ENCODE measurements at regions not wholly inside any gene's neighbourhood (a gene's known extent, or its start where the extent isn't known, plus 50 kb on each side); places are given as distances from the start of the nearest gene placed in this dataset.

GRCh38 chr3:106570426-106570825 lies 701.6 kb upstream of the CBLB start:
- no peak for DNase-seq

GRCh38 chr3:106573605-106574004 lies 704.8 kb upstream of the CBLB start:
- DNase-seq, result no peak

GRCh38 chr3:106575029-106575428 lies 706.2 kb upstream of the CBLB start:
- DNase-seq, result no peak

GRCh38 chr3:106577241-106577640 lies 708.4 kb upstream of the CBLB start:
- DNase-seq, result no peak

GRCh38 chr3:106578911-106579310 lies 710.1 kb upstream of the CBLB start:
- DNase-seq, result no peak

- no peak for DNase-seq
These were observed 713.3 kb upstream of the CBLB start for GRCh38 chr3:106582151-106582550.

- no peak for DNase-seq
These were observed 718.7 kb upstream of the CBLB start for GRCh38 chr3:106587551-106587950.

GRCh38 chr3:106588739-106589138 lies 719.9 kb upstream of the CBLB start:
- no peak for DNase-seq

- no peak for DNase-seq
These were observed 720.6 kb upstream of the CBLB start for GRCh38 chr3:106589311-106589942.

GRCh38 chr3:106590216-106590615 lies 721.4 kb upstream of the CBLB start:
- DNase-seq, result no peak

GRCh38 chr3:106593381-106593780 lies 724.6 kb upstream of the CBLB start:
- no peak for DNase-seq

GRCh38 chr3:106609666-106610301 lies 741.0 kb upstream of the CBLB start:
- peak; percentile 36 for DNase-seq

GRCh38 chr3:106610362-106610959 lies 741.6 kb upstream of the CBLB start:
- DNase-seq, result no peak

GRCh38 chr3:106611116-106611515 lies 742.3 kb upstream of the CBLB start:
- DNase-seq, result no peak

- DNase-seq, result no peak
These were observed 743.0 kb upstream of the CBLB start for GRCh38 chr3:106611841-106612240.

GRCh38 chr3:106616556-106616955 lies 747.7 kb upstream of the CBLB start:
- no peak for DNase-seq

GRCh38 chr3:106617276-106617675 lies 748.5 kb upstream of the CBLB start:
- DNase-seq, result no peak

GRCh38 chr3:106620646-106621045 lies 751.8 kb upstream of the CBLB start:
- no peak for DNase-seq

- DNase-seq, result no peak
These were observed 753.1 kb upstream of the CCDC54 start for GRCh38 chr3:106624154-106624553.

GRCh38 chr3:106628407-106628806 lies 748.8 kb upstream of the CCDC54 start:
- no peak for DNase-seq

- DNase-seq, result no peak
These were observed 747.9 kb upstream of the CCDC54 start for GRCh38 chr3:106629215-106629832.

- no peak for DNase-seq
These were observed 745.7 kb upstream of the CCDC54 start for GRCh38 chr3:106631373-106632108.

GRCh38 chr3:106635271-106635670 lies 742.0 kb upstream of the CCDC54 start:
- DNase-seq, result no peak

Measured in GOT3 (cell line).